GM12878 (cell line): ENCODE measurements at regions not wholly inside any gene's neighbourhood (a gene's known extent, or its start where the extent isn't known, plus 50 kb on each side); places are given as distances from the start of the nearest gene placed in this dataset.

Experiments used
- ATAC-seq: fragments of 200-7000 bp; cut with Tn5 transposase; 3 replicates; pipeline ENCODE4 v1.9.1; 2020; ENCODE audit warnings: mild to moderate bottlenecking, moderate library complexity
- BruUV-seq: library from RNA; stranded (reverse); fragments of 400-500 nt; replicated peaks from 2 replicates; lab custom pipeline; 2021; lab: Mats Ljungman, UMichigan
- CTCF ChIA-PET: fragments of 300-600 bp; sonication (Branson Sonifier 250); formaldehyde crosslinking; extraction: SDS; loops from one replicate; lab custom pipeline; 2021; ENCODE audit warnings: inconsistent platforms; lab: Yijun Ruan, JAX
- POLR2A ChIA-PET: fragments of 350-600 bp; formaldehyde crosslinking; extraction: SDS; loops from one replicate; lab custom pipeline; 2021; ENCODE audit warnings: inconsistent platforms; lab: Charles Lee
- RAD21 ChIA-PET: fragments of 300-600 bp; sonication (Branson Sonifier 250); formaldehyde crosslinking; loops from one replicate; lab custom pipeline; 2023; ENCODE audit warnings: antibody characterized with exemption; ENCODE audit not compliant: unreplicated experiment; lab: Charles Lee
- SMC1A ChIA-PET: fragments of 300-600 bp; sonication (Branson Sonifier 250); formaldehyde crosslinking; loops from one replicate; lab custom pipeline; 2023; ENCODE audit not compliant: unreplicated experiment, uncharacterized antibody; lab: Charles Lee
- DNase-seq: peaks from one replicate; pipeline ENCODE4 v3.0.0-alpha.2; 2011; ENCODE audit warnings: low read depth, low spot score
- FAIRE-seq: peaks from 3 replicates; lab custom pipeline; 2011; peaks lifted over from hg19 to GRCh38; lab: Jason Lieb, UNC
- H2AFZ ChIP-seq: 2 replicates; pipeline ENCODE4 v1.6.0; 2011; ENCODE audit warnings: low read depth, low read length, control low read depth; ENCODE audit not compliant: control insufficient read depth
- H3K27ac ChIP-seq: 2 replicates; pipeline ENCODE4 v1.5.1; 2011; ENCODE audit warnings: control low read depth; ENCODE audit not compliant: control insufficient read depth, insufficient read depth
- H3K27me3 ChIP-seq, 2 experiments: replicated peaks in 1 of 2; 2 replicates each; pipeline versions ENCODE4 v1.6.0 to v1.6.1; 2011; ENCODE audit warnings: low read length in 1 of 2; ENCODE audit not compliant: control insufficient read depth in 2 of 2, insufficient read depth in 2 of 2
- H3K36me3 ChIP-seq, 2 experiments: 2 replicates each; pipeline ENCODE4 v1.5.1; 2011; ENCODE audit warnings: low read length in 1 of 2; ENCODE audit not compliant: control insufficient read depth in 2 of 2, insufficient read depth in 2 of 2
- H3K4me1 ChIP-seq: 2 replicates; pipeline ENCODE4 v1.6.1; 2011; ENCODE audit warnings: mild to moderate bottlenecking, low read length, moderate library complexity, mixed read lengths; ENCODE audit not compliant: control insufficient read depth, insufficient read depth
- H3K4me2 ChIP-seq: 2 replicates; pipeline ENCODE4 v1.6.0; 2011; ENCODE audit warnings: control low read depth; ENCODE audit not compliant: control insufficient read depth, insufficient read depth
- H3K4me3 ChIP-seq: fragments of 200-600 bp; sonication (generic); 2 replicates; pipeline ENCODE4 v1.5.1; 2016
- H3K79me2 ChIP-seq: 2 replicates; pipeline ENCODE4 v1.6.0; 2011; ENCODE audit warnings: low read length; ENCODE audit not compliant: control insufficient read depth, insufficient read depth
- H3K9ac ChIP-seq: 2 replicates; pipeline ENCODE4 v1.8.0; 2011; ENCODE audit warnings: low read length, control low read depth, mixed read lengths; ENCODE audit not compliant: control insufficient read depth, insufficient read depth
- H3K9me3 ChIP-seq: replicated peaks from 3 replicates; pipeline ENCODE4 v1.5.1; 2011; ENCODE audit warnings: mild to moderate bottlenecking, low read length; ENCODE audit not compliant: control insufficient read depth, insufficient read depth
- H4K20me1 ChIP-seq: 2 replicates; pipeline ENCODE4 v1.6.0; 2011; ENCODE audit not compliant: control insufficient read depth, insufficient read depth
- ATF2 ChIP-seq: IDR thresholded peaks from 2 replicates; pipeline ENCODE4 v1.6.1; 2012; ENCODE audit warnings: low read length, inconsistent platforms
- BMI1 ChIP-seq: fragments of 450-650 bp; IDR thresholded peaks from 2 replicates; pipeline ENCODE4 v1.6.1; 2016; ENCODE audit warnings: mild to moderate bottlenecking, moderate library complexity, borderline replicate concordance
- E2F8 ChIP-seq: fragments of 450-650 bp; IDR thresholded peaks from 2 replicates; pipeline ENCODE4 v1.6.1; 2018; ENCODE audit warnings: mild to moderate bottlenecking, low read depth, moderate library complexity; ENCODE audit not compliant: partially characterized antibody
- MEF2B ChIP-seq: fragments of 450-650 bp; IDR thresholded peaks from 2 replicates; pipeline ENCODE4 v1.6.1; 2018; ENCODE audit warnings: mild to moderate bottlenecking, moderate library complexity; ENCODE audit not compliant: partially characterized antibody, poor library complexity, severe bottlenecking
- MTA2 ChIP-seq: fragments of 450-650 bp; IDR thresholded peaks from 2 replicates; pipeline ENCODE4 v1.6.1; 2016; ENCODE audit warnings: low read depth, mild to moderate bottlenecking, moderate library complexity
- MYC ChIP-seq: IDR thresholded peaks from 2 replicates; pipeline ENCODE4 v1.6.1; 2011; ENCODE audit warnings: mild to moderate bottlenecking, low read length, moderate library complexity, inconsistent platforms; ENCODE audit not compliant: insufficient read depth, insufficient replicate concordance, insufficient read length, severe bottlenecking
- NFYB ChIP-seq: IDR thresholded peaks from 2 replicates; pipeline ENCODE4 v1.6.1; 2011; ENCODE audit warnings: low read depth, mild to moderate bottlenecking, low read length, improper control_type of control experiment, moderate library complexity; ENCODE audit not compliant: insufficient read depth
- POU2F2 ChIP-seq: IDR thresholded peaks from 3 replicates; pipeline ENCODE4 v1.6.1; 2011; ENCODE audit warnings: low read depth, mild to moderate bottlenecking, low read length, borderline replicate concordance
- RBBP5 ChIP-seq: fragments of 200-600 bp; sonication (generic); conservative IDR thresholded peaks from 2 replicates; pipeline ENCODE4 v1.6.1; 2016
- RELA ChIP-seq: fragments of 450-650 bp; IDR thresholded peaks from 2 replicates; pipeline ENCODE4 v1.8.0; 2014; ENCODE audit warnings: borderline replicate concordance; ENCODE audit not compliant: partially characterized antibody
- RFX5 ChIP-seq: IDR thresholded peaks from 2 replicates; pipeline ENCODE4 v1.6.1; 2011; ENCODE audit warnings: low read depth, low read length, improper control_type of control experiment
- SMAD5 ChIP-seq: IDR thresholded peaks from 2 replicates; pipeline ENCODE4 v1.6.1; 2016; ENCODE audit warnings: antibody characterized with exemption, low read depth
- STAT1 ChIP-seq: fragments of 450-650 bp; conservative IDR thresholded peaks from 2 replicates; pipeline ENCODE4 v1.6.1; 2014; ENCODE audit warnings: antibody characterized with exemption, mild to moderate bottlenecking
- WGBS: methylation state at CpG from one replicate; pipeline ENCODE4 v1.1.6; 2016; ENCODE audit warnings: low lambda C conversion rate; ENCODE audit not compliant: insufficient replicate concordance, insufficient coverage; ENCODE audit errors: missing lambda C conversion rate; 5-methylcytosine and 5-hydroxymethylcytosine counted together
- in situ Hi-C: fragments of 300-500 bp; cut with MboI; formaldehyde crosslinking; loops from 9 replicates; pipeline ENCODE4 v1.14.3; 2018; ENCODE audit warnings: mixed read lengths
- intact Hi-C: fragments of 100-400 bp; cut with micrococcal nuclease; formaldehyde crosslinking; loops from one replicate; pipeline ENCODE4 v1.14.2; 2022; ENCODE audit not compliant: unreplicated experiment
- TF ChIP-seq, protein P1 (sequence below): fragments of 450-650 bp; IDR thresholded peaks from 2 replicates; pipeline ENCODE4 v1.6.1; 2018; ENCODE audit warnings: borderline replicate concordance, mild to moderate bottlenecking; ENCODE audit not compliant: partially characterized antibody

GRCh38 chr2:129318581-129319421 is 660.7 kb upstream of the RAB6C start:
- Histone ChIP-seq H2AFZ (no peak overlapping the region), H3K9ac (no peak overlapping the region), H3K27me3 (no peaks in the 10 kb centered on the region), H3K79me2 (no peaks in the 10 kb centered on the region), H3K4me1 (no peaks in the 10 kb centered on the region), H3K9me3 (no peaks in the 10 kb centered on the region; the same call in 2 of the 3 replicates), H3K4me3 (no peak overlapping the region), H3K36me3 (no peaks in the 10 kb centered on the region), H3K27ac (no peak overlapping the region), H4K20me1 (no peaks in the 10 kb centered on the region), H3K4me2 (no peak overlapping the region)
- SMC1A ChIA-PET, result no interaction called here
- intact Hi-C loops (no loop called here), in situ Hi-C loops (no loop called here)
- DNase-seq, result no peak
- CTCF ChIA-PET, result no interaction called here
- no peak for FAIRE-seq
- ATAC-seq, result no peak
- POLR2A ChIA-PET, result no interaction called here
- WGBS, result 46% methylated on average over 27 of the region's 27 CpGs
- RAD21 ChIA-PET, result no interaction called here
- BruUV-seq, result no TSS peak
- TF ChIP-seq RELA (no peak), SMAD5 (no peak), POU2F2 (no peak), MTA2 (no peak), E2F8 (no peak), MYC (no peak), MEF2B (no peak), STAT1 (no peak), BMI1 (no peak), RFX5 (no peak), NFYB (no peak), ATF2 (no peak), RBBP5 (no peak)
- TF ChIP-seq, protein P1, sequence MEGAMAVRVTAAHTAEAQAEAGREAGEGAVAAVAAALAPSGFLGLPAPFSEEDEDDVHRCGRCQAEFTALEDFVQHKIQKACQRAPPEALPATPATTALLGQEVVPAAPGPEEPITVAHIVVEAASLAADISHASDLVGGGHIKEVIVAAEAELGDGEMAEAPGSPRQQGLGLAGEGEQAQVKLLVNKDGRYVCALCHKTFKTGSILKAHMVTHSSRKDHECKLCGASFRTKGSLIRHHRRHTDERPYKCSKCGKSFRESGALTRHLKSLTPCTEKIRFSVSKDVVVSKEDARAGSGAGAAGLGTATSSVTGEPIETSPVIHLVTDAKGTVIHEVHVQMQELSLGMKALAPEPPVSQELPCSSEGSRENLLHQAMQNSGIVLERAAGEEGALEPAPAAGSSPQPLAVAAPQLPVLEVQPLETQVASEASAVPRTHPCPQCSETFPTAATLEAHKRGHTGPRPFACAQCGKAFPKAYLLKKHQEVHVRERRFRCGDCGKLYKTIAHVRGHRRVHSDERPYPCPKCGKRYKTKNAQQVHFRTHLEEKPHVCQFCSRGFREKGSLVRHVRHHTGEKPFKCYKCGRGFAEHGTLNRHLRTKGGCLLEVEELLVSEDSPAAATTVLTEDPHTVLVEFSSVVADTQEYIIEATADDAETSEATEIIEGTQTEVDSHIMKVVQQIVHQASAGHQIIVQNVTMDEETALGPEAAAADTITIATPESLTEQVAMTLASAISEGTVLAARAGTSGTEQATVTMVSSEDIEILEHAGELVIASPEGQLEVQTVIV, result no peak
